ENCODE measurements at regions not wholly inside any gene's neighbourhood (a gene's known extent, or its start where the extent isn't known, plus 50 kb on each side); places are given as distances from the start of the nearest gene placed in this dataset.
"Not testable (repeated sequence)": the region's sequence is repeated elsewhere in the genome, so short reads cannot be mapped to it uniquely, and the experiment has no call there.

- Mint-ChIP-seq H3K4me1 (no peaks in the 10 kb centered on the region), H3K27me3 (peaks cover 3% of the 10 kb centered on the region), H3K4me3 (no peak overlapping the region), H3K36me3 (no peaks in the 10 kb centered on the region), H3K27ac (no peak overlapping the region), H3K9me3 (no peaks in the 10 kb centered on the region)
- CTCF ChIA-PET, result no interaction called here
- DNase-seq, result no peak
Observed at GRCh38 chr1:199837321-199837720, 190.2 kb upstream of the NR5A2 start.

DNA sequence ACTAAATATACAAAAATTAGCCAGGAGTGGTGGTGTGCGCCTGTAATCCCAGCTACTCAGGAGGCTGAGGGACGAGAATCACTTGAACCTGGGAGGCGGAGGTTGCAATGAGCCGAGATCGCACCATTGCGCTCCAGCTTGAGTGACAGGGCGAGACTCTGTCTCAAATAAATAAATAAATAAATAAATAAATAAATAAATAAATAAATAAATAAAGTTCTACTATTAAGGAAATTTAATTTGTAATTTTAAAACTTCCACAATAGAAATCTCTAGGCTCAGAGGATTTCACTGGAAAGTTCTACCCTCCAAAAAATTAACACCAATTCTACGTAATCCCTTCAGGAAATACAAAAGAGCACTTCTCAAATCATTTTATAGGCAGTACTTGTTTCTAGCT lies 187.9 kb upstream of the NR5A2 start:
- H3K4me3 Mint-ChIP-seq, H3K27me3 Mint-ChIP-seq, H3K36me3 Mint-ChIP-seq, H3K27ac Mint-ChIP-seq, CTCF ChIA-PET, H3K9me3 Mint-ChIP-seq, H3K4me1 Mint-ChIP-seq, DNase-seq: not testable (repeated sequence)

DNA sequence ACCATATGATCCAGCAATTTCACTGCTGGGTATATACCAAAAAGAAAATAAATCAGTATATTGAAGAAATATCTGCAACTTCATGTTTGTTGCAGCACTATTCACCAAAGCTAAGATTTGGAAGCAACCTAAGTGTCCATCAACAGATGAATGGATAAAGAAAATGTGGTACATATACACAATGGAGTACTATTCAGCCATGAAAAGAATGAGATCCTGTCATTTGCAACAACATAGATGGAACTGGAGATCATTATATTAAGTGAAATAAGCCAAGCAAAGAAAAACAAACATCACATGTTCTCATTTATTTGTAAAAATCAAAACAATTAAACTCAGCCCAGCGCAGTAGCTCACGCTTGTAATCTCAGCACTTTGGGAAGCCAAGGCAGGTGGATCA lies 184.4 kb upstream of the NR5A2 start:
- H3K4me1 Mint-ChIP-seq, DNase-seq: not testable (repeated sequence)
- CTCF ChIA-PET, result interaction anchor here (0.7 kb wide), 1 partner anchor 32 kb away, joined by 3 read pairs; no protein-coding TSS in a partner anchor

GRCh38 chr1:199843861-199844260 lies 183.6 kb upstream of the NR5A2 start:
- DNase-seq, result no peak

More for the DNA sequence above, 184.4 kb upstream of the NR5A2 start:
- H3K36me3 Mint-ChIP-seq, H3K9me3 Mint-ChIP-seq, H3K27me3 Mint-ChIP-seq, H3K27ac Mint-ChIP-seq, H3K4me3 Mint-ChIP-seq: not testable (repeated sequence)

GRCh38 chr1:199847021-199847420 lies 180.5 kb upstream of the NR5A2 start:
- Mint-ChIP-seq H3K9me3 (no peaks in the 10 kb centered on the region), H3K27me3 (peaks cover 4% of the 10 kb centered on the region), H3K36me3 (no peaks in the 10 kb centered on the region), H3K4me3 (no peak overlapping the region), H3K4me1 (no peaks in the 10 kb centered on the region), H3K27ac (no peak overlapping the region)
- no peak for DNase-seq
- CTCF ChIA-PET, result interaction anchor here (0.7 kb wide), 1 partner anchor 994 kb away, joined by 3 read pairs; no protein-coding TSS in a partner anchor

More at GRCh38 chr1:199843861-199844260, 183.6 kb upstream of the NR5A2 start:
- H3K27ac Mint-ChIP-seq, result no peak overlapping the region
- H3K36me3 Mint-ChIP-seq, result no peaks in the 10 kb centered on the region
- no peaks in the 10 kb centered on the region for H3K27me3 Mint-ChIP-seq
- CTCF ChIA-PET, result interaction anchor here (0.7 kb wide), 1 partner anchor 33 kb away, joined by 3 read pairs; no protein-coding TSS in a partner anchor
- H3K4me1 Mint-ChIP-seq, result no peaks in the 10 kb centered on the region
- no peaks in the 10 kb centered on the region for H3K9me3 Mint-ChIP-seq
- no peak overlapping the region for H3K4me3 Mint-ChIP-seq

GRCh38 chr1:199851439-199852140 lies 175.9 kb upstream of the NR5A2 start:
- Mint-ChIP-seq H3K4me1 (no peaks in the 10 kb centered on the region), H3K27ac (no peak overlapping the region), H3K36me3 (no peaks in the 10 kb centered on the region), H3K9me3 (no peaks in the 10 kb centered on the region), H3K4me3 (no peak overlapping the region), H3K27me3 (peaks cover 9% of the 10 kb centered on the region)
- no peak for DNase-seq
- CTCF ChIA-PET, result no interaction called here

GRCh38 chr1:199854686-199855321 lies 172.7 kb upstream of the NR5A2 start:
- H3K27me3 Mint-ChIP-seq, result peaks cover 9% of the 10 kb centered on the region
- H3K36me3 Mint-ChIP-seq, result no peaks in the 10 kb centered on the region
- CTCF ChIA-PET, result no interaction called here
- no peak overlapping the region for H3K27ac Mint-ChIP-seq
- H3K4me3 Mint-ChIP-seq, result no peak overlapping the region
- DNase-seq, result no peak
- H3K9me3 Mint-ChIP-seq, result no peaks in the 10 kb centered on the region
- H3K4me1 Mint-ChIP-seq, result peaks cover 4% of the 10 kb centered on the region

DNA sequence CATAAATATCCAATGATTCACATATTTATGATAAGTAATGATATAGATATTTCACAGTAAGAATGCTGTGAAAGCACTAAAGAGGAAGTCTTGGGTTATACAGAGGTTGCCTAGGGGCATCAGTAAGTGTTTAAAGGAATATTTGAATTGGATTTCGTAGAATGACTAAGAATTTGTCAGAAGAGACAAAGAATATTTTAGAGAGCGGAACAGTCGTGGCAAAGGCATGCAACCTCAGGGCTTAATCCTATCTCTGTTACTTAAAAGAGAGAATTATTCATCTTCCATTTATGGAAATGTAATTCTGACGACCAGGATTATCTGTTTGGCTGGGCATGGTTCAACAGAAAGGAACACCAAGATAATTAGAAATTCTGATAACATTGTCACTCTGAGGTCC lies 171.9 kb upstream of the NR5A2 start:
- Mint-ChIP-seq H3K27me3 (peaks cover 8% of the 10 kb centered on the region), H3K9me3 (no peaks in the 10 kb centered on the region), H3K4me3 (no peak overlapping the region), H3K36me3 (no peaks in the 10 kb centered on the region), H3K4me1 (peaks cover 4% of the 10 kb centered on the region), H3K27ac (no peak overlapping the region)
- no peak for DNase-seq
- CTCF ChIA-PET, result no interaction called here

DNA sequence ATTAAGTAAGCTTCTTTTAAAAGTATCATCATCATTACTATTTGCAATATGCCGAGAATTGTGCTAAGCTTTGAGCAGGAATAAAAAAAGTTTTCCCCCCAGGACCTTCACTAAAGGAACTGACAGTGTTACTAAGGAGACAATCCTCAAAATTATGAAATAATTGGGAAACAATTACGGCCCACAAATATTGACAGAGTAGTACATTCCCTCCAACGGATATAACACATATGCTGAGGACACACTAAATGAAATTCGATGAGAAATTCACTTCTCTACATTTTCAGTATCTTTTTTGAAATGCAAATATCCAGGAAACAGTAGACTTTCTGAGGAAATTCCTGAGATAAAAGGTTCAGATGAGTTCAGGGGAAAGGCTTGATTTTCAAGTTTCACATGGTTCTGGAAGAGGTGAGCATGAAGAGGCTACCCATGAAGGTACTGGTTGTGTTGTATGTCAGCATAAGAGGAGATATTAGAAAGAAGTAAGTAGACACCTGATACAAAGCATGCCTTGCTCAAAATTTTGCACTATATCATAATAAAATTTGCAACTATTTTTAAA lies 171.2 kb upstream of the NR5A2 start:
- CTCF ChIA-PET, result no interaction called here

GRCh38 chr1:199857108-199857507 lies 170.4 kb upstream of the NR5A2 start:
- Mint-ChIP-seq H3K27ac (no peak overlapping the region), H3K27me3 (peaks cover 7% of the 10 kb centered on the region), H3K36me3 (no peaks in the 10 kb centered on the region), H3K4me3 (no peak overlapping the region), H3K9me3 (no peaks in the 10 kb centered on the region), H3K4me1 (peaks cover 4% of the 10 kb centered on the region)
- CTCF ChIA-PET, result no interaction called here
- DNase-seq, result no peak

More for the DNA sequence above, 171.2 kb upstream of the NR5A2 start:
- peaks cover 7% of the 10 kb centered on the region for H3K27me3 Mint-ChIP-seq
- H3K27ac Mint-ChIP-seq, result no peak overlapping the region
- no peak for DNase-seq
- no peaks in the 10 kb centered on the region for H3K9me3 Mint-ChIP-seq
- no peaks in the 10 kb centered on the region for H3K36me3 Mint-ChIP-seq
- H3K4me3 Mint-ChIP-seq, result no peak overlapping the region
- H3K4me1 Mint-ChIP-seq, result peaks cover 4% of the 10 kb centered on the region

GRCh38 chr1:199857516-199857915 lies 170.0 kb upstream of the NR5A2 start:
- no peaks in the 10 kb centered on the region for H3K9me3 Mint-ChIP-seq
- no peaks in the 10 kb centered on the region for H3K36me3 Mint-ChIP-seq
- H3K27ac Mint-ChIP-seq, result no peak overlapping the region
- no peak overlapping the region for H3K4me3 Mint-ChIP-seq
- DNase-seq, result no peak
- CTCF ChIA-PET, result no interaction called here
- H3K4me1 Mint-ChIP-seq, result peaks cover 4% of the 10 kb centered on the region
- peaks cover 3% of the 10 kb centered on the region for H3K27me3 Mint-ChIP-seq

GRCh38 chr1:199858171-199858570 lies 169.3 kb upstream of the NR5A2 start:
- Mint-ChIP-seq H3K9me3 (no peaks in the 10 kb centered on the region), H3K4me1 (peaks cover 4% of the 10 kb centered on the region), H3K27me3 (peaks cover 3% of the 10 kb centered on the region), H3K27ac (no peak overlapping the region), H3K4me3 (no peak overlapping the region), H3K36me3 (no peaks in the 10 kb centered on the region)
- no peak for DNase-seq
- CTCF ChIA-PET, result no interaction called here

- peaks cover 3% of the 10 kb centered on the region for H3K27me3 Mint-ChIP-seq
- H3K27ac Mint-ChIP-seq, result no peak overlapping the region
- CTCF ChIA-PET, result no interaction called here
Observed at GRCh38 chr1:199858856-199859255, 168.7 kb upstream of the NR5A2 start.

DNA sequence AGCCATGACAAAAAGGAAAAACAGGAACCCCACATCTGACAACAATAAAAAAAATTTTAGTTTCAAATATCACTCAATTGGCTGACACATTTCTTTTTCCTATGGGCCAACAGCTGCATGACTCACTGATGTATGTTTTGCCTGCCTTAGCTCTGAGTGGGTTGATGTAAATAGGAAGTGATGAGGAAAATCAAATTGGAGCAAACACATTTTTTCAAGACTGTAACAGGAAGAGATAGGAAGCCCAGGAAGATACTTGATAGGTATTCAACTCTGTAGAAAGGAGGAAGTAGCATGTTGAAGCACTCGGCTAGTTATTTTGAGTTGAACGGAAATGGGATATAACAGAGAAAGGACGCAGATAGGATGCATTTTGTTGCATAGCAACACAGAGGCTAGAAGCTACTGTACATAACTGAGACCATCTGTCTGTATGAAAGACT lies 168.0 kb upstream of the NR5A2 start:
- no peak overlapping the region for H3K27ac Mint-ChIP-seq
- peaks cover 6% of the 10 kb centered on the region for H3K27me3 Mint-ChIP-seq
- peaks cover 4% of the 10 kb centered on the region for H3K4me1 Mint-ChIP-seq
- CTCF ChIA-PET, result no interaction called here
- H3K36me3 Mint-ChIP-seq, result no peaks in the 10 kb centered on the region
- H3K9me3 Mint-ChIP-seq, result no peaks in the 10 kb centered on the region
- DNase-seq, result no peak
- H3K4me3 Mint-ChIP-seq, result no peak overlapping the region

More at GRCh38 chr1:199858856-199859255, 168.7 kb upstream of the NR5A2 start:
- H3K36me3 Mint-ChIP-seq, result no peaks in the 10 kb centered on the region
- DNase-seq, result no peak
- no peaks in the 10 kb centered on the region for H3K9me3 Mint-ChIP-seq
- peaks cover 4% of the 10 kb centered on the region for H3K4me1 Mint-ChIP-seq
- no peak overlapping the region for H3K4me3 Mint-ChIP-seq
